ENCODE measurements at regions not wholly inside any gene's neighbourhood (a gene's known extent, or its start where the extent isn't known, plus 50 kb on each side); places are given as distances from the start of the nearest gene placed in this dataset.

- TF ChIP-seq RAD21 (IDR thresholded peaks at IDR 0.05; ENCODE audit: low read length) (no peak), RCOR1 (IDR thresholded peaks at IDR 0.05; ENCODE audit: low read length) (no peak), CTCF (IDR thresholded peaks at IDR 0.05) (no peak), POLR2AphosphoS5 (IDR thresholded peaks at IDR 0.05; ENCODE audit: low read depth, low read length) (no peak), EP300 (IDR thresholded peaks at IDR 0.05; ENCODE audit: borderline replicate concordance in 1 of 2, low read depth in 1 of 2, low read length in 1 of 2) (no peak), MAX (IDR thresholded peaks at IDR 0.05; ENCODE audit: low read depth) (no peak), NFIC (IDR thresholded peaks at IDR 0.05; ENCODE audit: borderline replicate concordance) (no peak)
Measured at GRCh38 chr3:180531303-180532278, 70.4 kb upstream of the TTC14 start.

Measured in SK-N-SH (cell line).